ENCODE measurements at regions not wholly inside any gene's neighbourhood (a gene's known extent, or its start where the extent isn't known, plus 50 kb on each side); places are given as distances from the start of the nearest gene placed in this dataset.

DNA sequence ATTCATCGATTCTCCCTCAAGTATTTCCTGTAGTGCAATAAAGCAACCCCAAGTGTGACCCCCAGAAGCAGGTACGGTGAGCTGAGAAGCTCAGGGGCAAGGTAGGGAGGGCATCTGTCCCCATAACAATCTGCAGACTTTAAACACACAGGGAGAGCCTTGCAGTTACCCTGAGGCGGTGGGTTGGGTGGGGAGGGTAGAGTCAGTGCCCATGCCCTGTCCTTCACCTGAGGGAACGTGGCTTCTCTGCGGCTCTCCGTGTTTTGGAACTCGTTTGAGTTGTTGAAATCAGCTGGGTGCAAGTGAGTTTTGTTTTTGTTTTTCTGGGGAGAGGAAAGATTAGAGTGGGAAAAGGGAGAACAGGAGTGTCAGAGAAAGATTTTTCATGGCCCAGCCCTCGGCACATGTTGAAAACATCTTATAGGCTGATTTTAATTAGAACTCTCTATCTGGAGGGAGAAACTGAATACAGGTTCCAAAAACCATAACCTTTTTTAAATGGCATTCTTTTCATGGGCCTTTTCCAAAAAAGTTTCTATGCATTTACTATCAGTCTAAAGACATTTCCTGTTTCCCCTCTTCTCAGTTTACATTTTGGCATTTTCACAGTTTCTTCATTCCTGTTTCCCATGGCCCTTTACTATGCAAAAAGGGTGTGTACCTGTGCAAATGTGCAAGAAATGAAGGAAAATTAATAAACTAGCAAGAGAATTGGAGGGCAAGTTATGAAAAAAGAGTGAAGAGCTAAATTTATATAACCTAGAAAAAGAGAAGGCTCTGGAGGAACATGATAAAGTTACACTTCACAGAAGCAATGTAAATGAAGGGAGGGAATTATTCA lies 266.5 kb upstream of the VLDLR start:
- TF ChIP-seq NFIC (IDR thresholded peaks at IDR 0.05) (no peak), EP300 (IDR thresholded peaks at IDR 0.05; ENCODE audit: borderline replicate concordance) (no peak), YY1 (IDR thresholded peaks at IDR 0.05; ENCODE audit: low read depth) (no peak), TAF1 (IDR thresholded peaks at IDR 0.05; ENCODE audit: low read depth) (no peak), FOXM1 (IDR thresholded peaks at IDR 0.05; ENCODE audit: borderline replicate concordance, low read depth) (no peak), RAD21 (IDR thresholded peaks at IDR 0.05; ENCODE audit: low read depth) (no peak), EGR1 (IDR thresholded peaks at IDR 0.05) (no peak), TEAD4 (IDR thresholded peaks at IDR 0.05) (no peak), CEBPB (IDR thresholded peaks at IDR 0.05) (no peak), CREB1 (IDR thresholded peaks at IDR 0.05; ENCODE audit: low read depth) (no peak), TCF12 (IDR thresholded peaks at IDR 0.05; ENCODE audit: low read depth) (no peak)
- TF ChIP-seq, protein P1, sequence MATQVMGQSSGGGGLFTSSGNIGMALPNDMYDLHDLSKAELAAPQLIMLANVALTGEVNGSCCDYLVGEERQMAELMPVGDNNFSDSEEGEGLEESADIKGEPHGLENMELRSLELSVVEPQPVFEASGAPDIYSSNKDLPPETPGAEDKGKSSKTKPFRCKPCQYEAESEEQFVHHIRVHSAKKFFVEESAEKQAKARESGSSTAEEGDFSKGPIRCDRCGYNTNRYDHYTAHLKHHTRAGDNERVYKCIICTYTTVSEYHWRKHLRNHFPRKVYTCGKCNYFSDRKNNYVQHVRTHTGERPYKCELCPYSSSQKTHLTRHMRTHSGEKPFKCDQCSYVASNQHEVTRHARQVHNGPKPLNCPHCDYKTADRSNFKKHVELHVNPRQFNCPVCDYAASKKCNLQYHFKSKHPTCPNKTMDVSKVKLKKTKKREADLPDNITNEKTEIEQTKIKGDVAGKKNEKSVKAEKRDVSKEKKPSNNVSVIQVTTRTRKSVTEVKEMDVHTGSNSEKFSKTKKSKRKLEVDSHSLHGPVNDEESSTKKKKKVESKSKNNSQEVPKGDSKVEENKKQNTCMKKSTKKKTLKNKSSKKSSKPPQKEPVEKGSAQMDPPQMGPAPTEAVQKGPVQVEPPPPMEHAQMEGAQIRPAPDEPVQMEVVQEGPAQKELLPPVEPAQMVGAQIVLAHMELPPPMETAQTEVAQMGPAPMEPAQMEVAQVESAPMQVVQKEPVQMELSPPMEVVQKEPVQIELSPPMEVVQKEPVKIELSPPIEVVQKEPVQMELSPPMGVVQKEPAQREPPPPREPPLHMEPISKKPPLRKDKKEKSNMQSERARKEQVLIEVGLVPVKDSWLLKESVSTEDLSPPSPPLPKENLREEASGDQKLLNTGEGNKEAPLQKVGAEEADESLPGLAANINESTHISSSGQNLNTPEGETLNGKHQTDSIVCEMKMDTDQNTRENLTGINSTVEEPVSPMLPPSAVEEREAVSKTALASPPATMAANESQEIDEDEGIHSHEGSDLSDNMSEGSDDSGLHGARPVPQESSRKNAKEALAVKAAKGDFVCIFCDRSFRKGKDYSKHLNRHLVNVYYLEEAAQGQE (IDR thresholded peaks at IDR 0.05; ENCODE audit: low read depth), result no peak
- TF ChIP-seq, protein P2, sequence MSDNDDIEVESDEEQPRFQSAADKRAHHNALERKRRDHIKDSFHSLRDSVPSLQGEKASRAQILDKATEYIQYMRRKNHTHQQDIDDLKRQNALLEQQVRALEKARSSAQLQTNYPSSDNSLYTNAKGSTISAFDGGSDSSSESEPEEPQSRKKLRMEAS (IDR thresholded peaks at IDR 0.05), result no peak
- TF ChIP-seq, protein P3, sequence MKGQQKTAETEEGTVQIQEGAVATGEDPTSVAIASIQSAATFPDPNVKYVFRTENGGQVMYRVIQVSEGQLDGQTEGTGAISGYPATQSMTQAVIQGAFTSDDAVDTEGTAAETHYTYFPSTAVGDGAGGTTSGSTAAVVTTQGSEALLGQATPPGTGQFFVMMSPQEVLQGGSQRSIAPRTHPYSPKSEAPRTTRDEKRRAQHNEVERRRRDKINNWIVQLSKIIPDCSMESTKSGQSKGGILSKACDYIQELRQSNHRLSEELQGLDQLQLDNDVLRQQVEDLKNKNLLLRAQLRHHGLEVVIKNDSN (IDR thresholded peaks at IDR 0.05), result no peak
